ENCODE measurements at regions not wholly inside any gene's neighbourhood (a gene's known extent, or its start where the extent isn't known, plus 50 kb on each side); places are given as distances from the start of the nearest gene placed in this dataset.

DNA sequence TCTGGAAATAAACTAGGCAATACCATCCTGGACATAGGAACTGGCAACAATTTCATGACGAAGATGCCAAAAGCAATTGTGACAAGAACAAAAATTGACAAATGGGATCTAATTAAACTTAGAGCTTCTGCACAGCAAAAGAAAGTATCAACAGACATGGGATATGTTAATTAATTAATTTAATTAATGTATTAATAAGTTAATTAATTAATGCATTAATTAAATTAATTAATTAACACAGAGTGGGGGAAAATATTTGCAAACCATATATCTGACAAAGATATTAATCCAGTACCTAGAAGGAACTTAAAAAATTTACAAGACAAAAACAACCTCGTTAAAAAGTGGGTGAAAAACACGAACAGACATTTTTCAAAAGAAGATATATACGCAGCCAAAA lies 83.6 kb downstream of the GCC1 start:
- TF ChIP-seq, protein P1, sequence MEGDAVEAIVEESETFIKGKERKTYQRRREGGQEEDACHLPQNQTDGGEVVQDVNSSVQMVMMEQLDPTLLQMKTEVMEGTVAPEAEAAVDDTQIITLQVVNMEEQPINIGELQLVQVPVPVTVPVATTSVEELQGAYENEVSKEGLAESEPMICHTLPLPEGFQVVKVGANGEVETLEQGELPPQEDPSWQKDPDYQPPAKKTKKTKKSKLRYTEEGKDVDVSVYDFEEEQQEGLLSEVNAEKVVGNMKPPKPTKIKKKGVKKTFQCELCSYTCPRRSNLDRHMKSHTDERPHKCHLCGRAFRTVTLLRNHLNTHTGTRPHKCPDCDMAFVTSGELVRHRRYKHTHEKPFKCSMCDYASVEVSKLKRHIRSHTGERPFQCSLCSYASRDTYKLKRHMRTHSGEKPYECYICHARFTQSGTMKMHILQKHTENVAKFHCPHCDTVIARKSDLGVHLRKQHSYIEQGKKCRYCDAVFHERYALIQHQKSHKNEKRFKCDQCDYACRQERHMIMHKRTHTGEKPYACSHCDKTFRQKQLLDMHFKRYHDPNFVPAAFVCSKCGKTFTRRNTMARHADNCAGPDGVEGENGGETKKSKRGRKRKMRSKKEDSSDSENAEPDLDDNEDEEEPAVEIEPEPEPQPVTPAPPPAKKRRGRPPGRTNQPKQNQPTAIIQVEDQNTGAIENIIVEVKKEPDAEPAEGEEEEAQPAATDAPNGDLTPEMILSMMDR (IDR thresholded peaks at IDR 0.05) = no peak
- no peak for TF ChIP-seq POLR2A (IDR thresholded peaks at IDR 0.05)
- no peak for TF ChIP-seq EP300 (IDR thresholded peaks at IDR 0.05)
